ENCODE measurements at regions not wholly inside any gene's neighbourhood (a gene's known extent, or its start where the extent isn't known, plus 50 kb on each side); places are given as distances from the start of the nearest gene placed in this dataset.
"Not testable (repeated sequence)": the region's sequence is repeated elsewhere in the genome, so short reads cannot be mapped to it uniquely, and the experiment has no call there.

- TF ChIP-seq CTCF (IDR thresholded peaks at IDR 0.05; ENCODE audit: low read depth, low read length) = no peak
- H3K4me3 ChIP-seq (ENCODE audit: low read depth, low read length) = no peak overlapping the region
- in situ Hi-C loops (cut with HindIII; ENCODE audit: low sequenced_read_pairs) = no loop called here
- DNase-seq (ENCODE audit: low read depth, low spot score) = no peak
Observed at GRCh38 chr12:73106896-73107295, 834.7 kb downstream of the TRHDE start.

- in situ Hi-C loops (cut with HindIII; ENCODE audit: low sequenced_read_pairs) = no loop called here
- no peak for TF ChIP-seq CTCF (IDR thresholded peaks at IDR 0.05; ENCODE audit: low read depth, low read length)
- H3K4me3 ChIP-seq (ENCODE audit: low read depth, low read length) = no peak overlapping the region
- DNase-seq (ENCODE audit: low read depth, low spot score) = no peak
Observed at GRCh38 chr12:73110816-73111215, 838.6 kb downstream of the TRHDE start.

GRCh38 chr12:73112035-73112816 lies 840.1 kb downstream of the TRHDE start:
- in situ Hi-C loops (cut with HindIII; ENCODE audit: low sequenced_read_pairs) = no loop called here
- no peak for DNase-seq (ENCODE audit: low read depth, low spot score)
- no peak overlapping the region for H3K4me3 ChIP-seq (ENCODE audit: low read depth, low read length)
- TF ChIP-seq CTCF (IDR thresholded peaks at IDR 0.05; ENCODE audit: low read depth, low read length) = no peak

GRCh38 chr12:73124480-73124879 lies 852.3 kb downstream of the TRHDE start:
- H3K4me3 ChIP-seq (ENCODE audit: low read depth, low read length) = no peak overlapping the region
- TF ChIP-seq CTCF (IDR thresholded peaks at IDR 0.05; ENCODE audit: low read depth, low read length) = no peak
- no peak for DNase-seq (ENCODE audit: low read depth, low spot score)
- in situ Hi-C loops (cut with HindIII; ENCODE audit: low sequenced_read_pairs) = no loop called here

GRCh38 chr12:73125148-73125547 lies 853.0 kb downstream of the TRHDE start:
- TF ChIP-seq CTCF (IDR thresholded peaks at IDR 0.05; ENCODE audit: low read depth, low read length) = no peak
- in situ Hi-C loops (cut with HindIII; ENCODE audit: low sequenced_read_pairs) = no loop called here
- DNase-seq (ENCODE audit: low read depth, low spot score) = no peak
- no peak overlapping the region for H3K4me3 ChIP-seq (ENCODE audit: low read depth, low read length)

GRCh38 chr12:73136386-73136785 lies 864.2 kb downstream of the TRHDE start:
- TF ChIP-seq CTCF (IDR thresholded peaks at IDR 0.05; ENCODE audit: low read depth, low read length) = no peak
- no peak for DNase-seq (ENCODE audit: low read depth, low spot score)
- no peak overlapping the region for H3K4me3 ChIP-seq (ENCODE audit: low read depth, low read length)
- in situ Hi-C loops (cut with HindIII; ENCODE audit: low sequenced_read_pairs) = no loop called here

- in situ Hi-C loops (cut with HindIII; ENCODE audit: low sequenced_read_pairs); H3K4me3 ChIP-seq (ENCODE audit: low read depth, low read length); DNase-seq (ENCODE audit: low read depth, low spot score): not testable (repeated sequence)
Observed at GRCh38 chr12:73139642-73140041, 867.5 kb downstream of the TRHDE start.
